SK-N-MC (cell line): ENCODE measurements at regions not wholly inside any gene's neighbourhood (a gene's known extent, or its start where the extent isn't known, plus 50 kb on each side); places are given as distances from the start of the nearest gene placed in this dataset.

Experiments used
- EZH2 ChIP-seq: fragments of 200-600 bp; sonication (generic); IDR thresholded peaks from one replicate; pipeline ENCODE4 v1.6.1; 2017; ENCODE audit warnings: antibody characterized with exemption
- POLR2AphosphoS5 ChIP-seq: IDR thresholded peaks from 2 replicates; pipeline ENCODE4 v1.6.1; 2012; ENCODE audit warnings: mild to moderate bottlenecking, low read depth, low read length, borderline replicate concordance

GRCh38 chr9:88737876-88738275 is 202.9 kb downstream of the NXNL2 start:
- TF ChIP-seq POLR2AphosphoS5 (no peak), EZH2 (no peak)
